ENCODE measurements at regions not wholly inside any gene's neighbourhood (a gene's known extent, or its start where the extent isn't known, plus 50 kb on each side); places are given as distances from the start of the nearest gene placed in this dataset.

- no peak overlapping the region for H3K4me3 ChIP-seq
- DNase-seq (ENCODE audit: low read depth in 1 of 2, low spot score in 1 of 2): no peak
- H3K27ac ChIP-seq: no peak overlapping the region
- no peaks in the 10 kb centered on the region for H3K36me3 ChIP-seq
- H3K9me3 ChIP-seq (ENCODE audit: low read depth): no peaks in the 10 kb centered on the region
- no peaks in the 10 kb centered on the region for H3K27me3 ChIP-seq
- H3K4me1 ChIP-seq (ENCODE audit: low read depth): no peaks in the 10 kb centered on the region
- no peak for TF ChIP-seq CTCF (IDR thresholded peaks at IDR 0.05; ENCODE audit: low read depth, low read length)
Measured at GRCh38 chr3:177733936-177734335, 536.7 kb upstream of the TBL1XR1 start.

DNA sequence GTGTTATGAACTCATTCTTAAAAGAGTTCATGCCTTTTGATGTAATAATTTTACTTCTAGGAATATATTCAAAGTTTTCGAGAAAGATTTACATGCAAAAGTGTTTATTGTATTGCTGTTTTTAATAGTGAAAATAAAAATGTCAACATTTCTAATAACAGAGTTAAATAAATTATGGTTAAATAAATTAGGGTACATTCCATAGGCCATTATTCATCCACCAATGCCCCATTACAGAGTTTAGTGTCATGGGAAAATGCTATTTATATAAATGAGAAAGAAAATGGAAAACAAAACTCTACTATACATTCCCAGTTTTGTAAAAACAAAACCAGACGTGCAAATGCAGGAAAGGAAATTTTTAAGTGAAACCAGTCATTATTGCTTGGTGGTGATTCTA lies 538.1 kb upstream of the TBL1XR1 start:
- Histone ChIP-seq H3K4me1 (ENCODE audit: low read depth) (no peaks in the 10 kb centered on the region), H3K27ac (no peak overlapping the region), H3K4me3 (no peak overlapping the region), H3K36me3 (no peaks in the 10 kb centered on the region), H3K27me3 (no peaks in the 10 kb centered on the region), H3K9me3 (ENCODE audit: low read depth) (no peaks in the 10 kb centered on the region)
- DNase-seq (ENCODE audit: low read depth in 1 of 2, low spot score in 1 of 2): no peak
- TF ChIP-seq CTCF (IDR thresholded peaks at IDR 0.05; ENCODE audit: low read depth, low read length): no peak

DNA sequence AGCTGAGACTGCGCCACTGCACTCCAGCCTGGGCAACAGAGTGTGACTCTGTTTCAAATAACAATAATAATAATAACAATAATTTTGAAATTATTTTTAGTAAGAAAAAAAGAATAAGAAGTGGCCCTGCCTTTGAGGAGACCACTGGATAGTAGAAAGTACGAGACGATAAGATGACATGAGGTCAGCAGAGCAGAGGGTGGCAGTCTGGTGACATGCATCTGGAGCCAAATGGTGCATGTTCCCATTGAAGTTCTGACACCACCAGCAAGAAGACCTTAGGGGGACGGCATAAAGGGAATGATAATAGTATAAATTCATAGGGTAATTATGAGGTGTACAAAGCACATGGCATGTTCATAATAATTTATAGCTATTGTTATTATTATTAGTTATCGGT lies 542.2 kb upstream of the TBL1XR1 start:
- no peak for DNase-seq (ENCODE audit: low read depth in 1 of 2, low spot score in 1 of 2)
- Histone ChIP-seq H3K27me3 (no peaks in the 10 kb centered on the region), H3K4me3 (no peak overlapping the region), H3K36me3 (no peaks in the 10 kb centered on the region), H3K4me1 (ENCODE audit: low read depth) (no peaks in the 10 kb centered on the region), H3K9me3 (ENCODE audit: low read depth) (no peaks in the 10 kb centered on the region), H3K27ac (no peak overlapping the region)
- TF ChIP-seq CTCF (IDR thresholded peaks at IDR 0.05; ENCODE audit: low read depth, low read length): no peak

- Histone ChIP-seq H3K27me3 (no peaks in the 10 kb centered on the region), H3K9me3 (ENCODE audit: low read depth) (no peaks in the 10 kb centered on the region), H3K4me1 (ENCODE audit: low read depth) (no peaks in the 10 kb centered on the region), H3K27ac (no peak overlapping the region), H3K36me3 (no peaks in the 10 kb centered on the region), H3K4me3 (no peak overlapping the region)
- DNase-seq (ENCODE audit: low read depth in 1 of 2, low spot score in 1 of 2): no peak
- TF ChIP-seq CTCF (IDR thresholded peaks at IDR 0.05; ENCODE audit: low read depth, low read length): no peak
Measured at GRCh38 chr3:177740254-177740653, 543.0 kb upstream of the TBL1XR1 start.

DNA sequence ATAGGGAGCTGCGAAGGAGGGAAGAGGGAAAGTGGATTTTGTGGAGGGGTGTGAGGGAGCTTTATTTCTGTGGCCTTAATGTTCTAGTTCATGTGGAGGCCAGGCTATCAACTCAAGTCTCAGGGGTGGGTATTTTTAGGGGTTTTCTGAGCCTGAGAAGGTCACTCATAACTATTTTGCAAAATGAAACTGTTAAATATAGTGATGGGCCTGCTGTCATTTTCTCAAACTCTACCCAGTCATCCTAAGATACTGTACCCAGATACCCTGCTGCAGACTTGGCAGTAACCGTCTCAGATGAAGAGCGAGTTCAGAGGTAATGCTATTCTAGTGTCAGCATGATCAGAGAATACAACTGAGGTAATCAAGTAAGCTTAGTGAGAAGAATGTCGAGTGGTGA lies 545.0 kb upstream of the TBL1XR1 start:
- no peak for DNase-seq (ENCODE audit: low read depth in 1 of 2, low spot score in 1 of 2)
- no peak overlapping the region for H3K27ac ChIP-seq
- no peaks in the 10 kb centered on the region for H3K36me3 ChIP-seq
- H3K4me1 ChIP-seq (ENCODE audit: low read depth): peaks cover 3% of the 10 kb centered on the region
- no peaks in the 10 kb centered on the region for H3K9me3 ChIP-seq (ENCODE audit: low read depth)
- no peak for TF ChIP-seq CTCF (IDR thresholded peaks at IDR 0.05; ENCODE audit: low read depth, low read length)
- no peaks in the 10 kb centered on the region for H3K27me3 ChIP-seq
- H3K4me3 ChIP-seq: no peak overlapping the region
